HG03175 (cell line): ENCODE measurements at regions not wholly inside any gene's neighbourhood (a gene's known extent, or its start where the extent isn't known, plus 50 kb on each side); places are given as distances from the start of the nearest gene placed in this dataset.
"Not testable (repeated sequence)": the region's sequence is repeated elsewhere in the genome, so short reads cannot be mapped to it uniquely, and the experiment has no call there.

ENCODE experiments used
- ATAC-seq: cut with Tn5 transposase; IDR thresholded peaks from one replicate; pipeline ENCODE4 v1.9.1; 2021; ENCODE audit warnings: mild to moderate bottlenecking, moderate library complexity; ENCODE audit not compliant: unreplicated experiment

- ATAC-seq = no peak
These were observed 155.4 kb downstream of the SEC23IP start for GRCh38 chr10:120047926-120048325.

DNA sequence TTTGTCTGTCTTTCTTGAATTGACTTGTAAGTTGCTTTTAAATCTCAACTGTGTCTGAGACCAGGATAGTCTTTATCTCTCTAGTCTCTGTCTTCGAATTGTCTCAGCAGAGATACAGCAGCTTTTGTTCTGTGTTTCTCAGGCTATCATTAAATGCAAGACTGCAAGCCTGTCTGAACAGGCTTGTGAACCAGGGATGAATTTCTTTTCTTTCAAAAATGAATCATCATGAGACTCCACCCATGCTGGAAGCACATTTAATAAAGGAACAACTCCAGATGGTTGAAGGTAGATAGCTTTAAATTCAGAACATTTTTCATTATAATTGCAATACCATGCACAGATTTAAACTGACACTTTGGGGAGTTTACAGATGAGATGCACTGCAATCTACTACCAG is 155.9 kb downstream of the SEC23IP start:
- ATAC-seq = no peak

- ATAC-seq = no peak
These were observed 159.1 kb downstream of the SEC23IP start for GRCh38 chr10:120051671-120052070.

GRCh38 chr10:120052964-120053702 is 160.6 kb downstream of the SEC23IP start:
- ATAC-seq = no peak

GRCh38 chr10:120059790-120060189 is 167.3 kb downstream of the SEC23IP start:
- not testable (repeated sequence) for ATAC-seq

DNA sequence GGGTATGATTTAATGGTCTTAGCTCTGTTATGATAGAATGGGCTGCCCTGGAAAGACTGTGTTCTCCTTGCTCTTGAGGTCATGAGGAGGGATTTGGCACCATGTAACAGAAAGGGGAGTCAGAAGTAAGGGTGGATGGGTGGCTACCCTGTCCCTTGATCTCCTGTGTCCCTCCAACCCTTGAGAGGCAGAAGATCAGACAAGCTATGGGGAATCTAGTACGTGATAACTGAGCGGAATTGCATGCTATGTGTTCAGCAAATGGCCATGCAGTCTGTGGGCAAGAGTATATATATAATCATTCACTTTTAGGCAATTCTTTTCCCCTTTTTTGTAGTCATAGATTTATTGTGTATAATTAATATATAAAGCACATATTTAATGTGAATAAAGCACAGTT is 174.9 kb downstream of the SEC23IP start:
- ATAC-seq = no peak

GRCh38 chr10:120069700-120070099 is 177.2 kb downstream of the SEC23IP start:
- no peak for ATAC-seq

- ATAC-seq = no peak
These were observed 182.8 kb downstream of the SEC23IP start for GRCh38 chr10:120075349-120075748.

DNA sequence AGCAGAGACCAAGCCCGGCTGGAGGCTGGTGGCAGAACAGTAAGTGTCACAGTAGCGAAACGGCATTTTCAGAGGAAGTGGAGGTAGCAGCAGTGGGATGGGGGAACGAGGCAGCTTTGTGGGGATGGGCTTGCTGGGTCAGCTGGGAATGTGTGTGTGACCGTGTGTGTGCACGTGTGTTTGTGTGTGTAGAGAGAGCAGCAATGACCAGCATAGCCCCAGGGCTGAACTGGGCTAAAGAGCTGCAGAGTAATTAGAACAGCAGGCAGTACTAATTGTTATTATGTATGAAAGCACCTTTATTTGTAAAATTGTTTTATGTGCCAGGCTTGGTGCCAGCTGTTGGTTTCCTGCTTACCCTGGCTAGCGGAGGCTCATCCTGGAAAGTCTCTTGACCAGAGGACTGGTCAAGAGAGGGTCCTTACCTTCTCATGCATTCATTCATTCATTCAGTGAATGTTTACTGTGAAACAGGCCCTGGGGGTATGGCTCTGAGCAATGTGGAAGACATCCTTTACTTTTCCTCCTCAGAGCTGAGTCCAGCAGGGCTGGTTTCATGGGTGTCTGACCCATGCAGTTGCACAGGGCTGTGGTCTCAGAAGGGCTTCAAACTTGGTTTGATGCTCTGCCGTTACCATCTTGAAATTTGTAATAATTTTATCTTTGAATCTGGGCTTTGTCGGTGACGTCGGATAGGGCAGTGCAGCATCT is 184.6 kb downstream of the SEC23IP start:
- no peak for ATAC-seq

DNA sequence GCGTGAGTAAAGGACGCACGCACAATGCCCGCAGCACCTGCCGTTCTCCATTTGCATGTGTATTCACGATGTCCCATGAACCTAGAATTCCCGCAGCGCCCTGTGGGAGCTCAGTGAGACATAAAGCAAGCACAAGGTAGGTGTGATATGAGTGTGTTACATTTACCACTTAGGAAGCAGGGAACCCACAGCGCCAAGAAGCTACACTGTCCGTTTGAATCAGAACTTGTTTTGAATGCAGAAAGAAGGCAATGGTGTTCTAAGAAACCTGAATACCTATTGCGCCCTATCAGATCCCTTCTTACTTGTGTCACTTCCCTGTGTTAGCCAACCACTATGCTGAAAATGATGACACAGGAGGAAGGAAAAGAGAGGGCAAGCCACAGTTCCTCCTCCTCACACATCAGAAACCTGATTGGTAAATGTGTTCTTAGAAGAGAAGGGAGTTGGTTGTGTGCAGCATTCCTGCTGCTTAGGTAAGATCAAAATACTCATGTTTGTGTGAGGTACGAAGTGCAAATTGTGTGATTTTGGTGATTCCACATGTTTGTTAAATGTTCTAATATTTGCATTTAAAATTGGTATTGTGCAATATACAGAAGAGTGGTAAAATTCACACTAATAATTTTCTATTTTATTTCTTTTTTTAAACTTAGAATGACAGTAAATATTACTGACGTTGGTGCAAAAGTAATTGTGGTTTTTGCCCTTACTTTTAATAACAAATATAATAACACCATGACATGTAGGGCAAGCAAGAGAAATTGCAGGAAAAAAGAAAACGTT is 185.4 kb downstream of the SEC23IP start:
- ATAC-seq = no peak

DNA sequence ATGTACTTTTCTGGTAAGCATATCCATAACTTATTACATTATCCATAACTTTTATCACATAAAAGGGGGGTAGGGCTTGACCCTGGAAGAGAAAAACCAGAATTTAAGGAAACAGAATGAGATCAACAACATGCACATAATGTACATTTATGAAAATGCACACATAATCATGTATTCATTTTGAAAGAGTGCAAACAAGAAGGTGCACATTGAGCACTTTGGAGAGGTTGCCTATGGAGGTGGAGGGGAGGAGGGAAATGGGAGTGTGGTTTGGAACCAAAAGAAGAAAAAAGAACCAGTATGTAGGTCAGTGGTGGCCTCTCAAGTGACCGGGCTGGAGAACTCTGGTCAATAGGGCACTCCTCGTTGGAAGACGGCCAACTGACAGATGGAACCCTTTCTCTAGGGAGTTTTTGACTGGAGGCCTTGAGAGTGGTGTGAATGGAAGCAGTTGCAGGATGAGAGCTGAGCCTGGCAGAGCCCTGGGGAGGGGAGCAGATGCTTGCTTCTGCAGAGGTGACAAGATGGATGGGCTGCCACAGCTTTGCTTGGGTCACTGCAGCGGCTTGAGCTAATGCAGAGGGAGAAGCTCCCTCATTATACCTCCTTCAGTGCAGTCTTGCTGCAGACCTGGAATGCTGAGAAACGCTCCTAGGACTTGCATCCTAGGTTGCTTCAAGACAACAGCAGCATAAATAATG is 192.7 kb downstream of the SEC23IP start:
- ATAC-seq = no peak

GRCh38 chr10:120086066-120086465 is 193.5 kb downstream of the SEC23IP start:
- no peak for ATAC-seq

DNA sequence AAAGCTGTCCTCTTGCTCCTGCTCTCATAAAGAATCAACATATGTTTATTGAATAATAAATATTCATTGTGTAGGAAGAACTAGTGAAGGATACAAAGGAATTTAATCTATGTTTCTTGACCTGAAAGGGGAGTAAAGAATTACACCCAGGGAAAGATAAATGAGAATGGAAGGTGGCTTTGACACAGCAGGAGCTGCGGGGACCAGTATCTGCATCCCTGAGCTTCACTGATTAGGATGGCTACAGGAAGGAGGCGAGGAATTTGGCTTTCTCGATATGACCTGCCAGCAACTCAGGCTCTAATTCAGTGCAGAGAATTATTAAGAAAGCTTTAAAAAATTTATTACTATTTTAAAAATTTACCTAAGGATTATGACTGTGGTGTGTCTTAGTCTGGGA is 194.6 kb downstream of the SEC23IP start:
- no peak for ATAC-seq

- ATAC-seq = no peak
These were observed 203.3 kb downstream of the SEC23IP start for GRCh38 chr10:120095875-120096274.

GRCh38 chr10:120097766-120098165 is 205.2 kb downstream of the SEC23IP start:
- ATAC-seq = no peak

DNA sequence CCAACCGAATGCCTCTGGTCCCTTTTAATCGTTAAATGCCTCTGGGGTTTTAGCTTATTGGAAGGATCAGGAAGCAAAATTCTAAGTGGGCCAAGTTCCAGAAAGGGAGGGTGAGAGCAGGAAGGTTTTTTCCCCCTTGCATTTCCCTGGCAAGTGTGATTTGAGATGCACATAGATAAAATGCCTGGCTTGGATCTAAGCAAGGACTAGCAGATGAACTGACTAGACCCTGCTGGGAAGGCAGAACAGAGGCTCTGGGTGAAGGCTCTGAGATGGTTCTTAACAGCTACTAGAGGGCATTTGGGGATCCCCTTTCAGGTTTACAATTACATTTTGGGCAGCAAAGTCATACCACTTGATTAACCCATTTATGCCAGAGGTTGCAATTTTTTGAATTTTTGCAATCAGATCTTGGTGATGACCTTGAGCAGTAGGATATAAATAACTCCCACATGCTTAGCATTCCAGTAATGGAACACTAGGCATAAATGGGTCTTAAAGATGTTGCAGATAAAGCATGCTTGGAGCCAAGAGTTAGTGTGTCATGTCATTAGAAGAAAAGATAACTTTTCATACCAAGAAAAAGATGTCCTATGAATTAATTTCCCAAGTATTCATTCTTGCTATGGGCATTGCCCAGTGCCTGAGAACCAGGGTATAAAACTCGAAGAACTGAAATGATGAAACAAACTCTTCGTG is 205.9 kb downstream of the SEC23IP start:
- ATAC-seq = no peak

DNA sequence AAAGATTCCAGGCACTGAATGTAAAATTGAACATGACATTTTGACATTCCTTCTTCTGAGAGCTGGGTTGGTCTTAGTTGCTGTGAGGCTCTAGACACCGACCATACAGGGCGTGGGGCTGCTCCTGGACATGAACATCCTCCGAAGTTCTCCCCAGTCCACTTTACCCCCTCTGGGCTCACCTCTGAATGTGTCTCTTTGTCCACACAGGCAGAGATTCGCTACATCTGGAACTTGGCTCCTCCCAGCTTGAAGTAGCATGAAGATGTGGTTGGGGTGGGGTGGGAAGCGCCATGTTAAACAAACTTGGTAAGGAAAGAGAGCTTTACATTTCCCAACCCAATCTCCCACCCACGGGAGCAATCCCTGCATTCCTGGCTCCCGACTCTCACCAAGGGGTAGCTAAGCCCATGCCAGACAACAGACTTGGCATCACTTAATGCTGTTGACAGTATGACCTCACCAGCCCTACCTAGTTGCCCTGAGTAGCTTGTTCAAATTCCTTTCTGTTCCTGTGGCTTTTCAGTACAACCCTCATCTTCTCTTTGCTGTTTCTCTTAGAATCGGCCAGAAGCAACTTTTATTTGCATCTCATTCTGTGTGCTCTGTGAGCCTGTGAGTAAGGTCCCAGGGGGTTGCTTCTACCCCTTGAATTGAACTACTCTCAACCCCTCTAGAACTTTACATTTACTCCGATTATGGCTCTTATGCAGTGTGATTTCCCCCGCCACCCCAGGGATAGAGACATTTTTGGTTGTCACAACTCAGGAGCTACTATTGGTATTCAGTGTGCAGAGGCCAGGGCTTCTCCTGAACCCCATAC is 211.4 kb downstream of the SEC23IP start:
- no peak for ATAC-seq

GRCh38 chr10:120105001-120105400 is 212.5 kb downstream of the SEC23IP start:
- no peak for ATAC-seq

- ATAC-seq = no peak
These were observed 213.0 kb downstream of the SEC23IP start for GRCh38 chr10:120105492-120105891.

- ATAC-seq = no peak
These were observed 216.4 kb downstream of the SEC23IP start for GRCh38 chr10:120108916-120109315.
